K562 (cell line): ENCODE measurements at regions not wholly inside any gene's neighbourhood (a gene's known extent, or its start where the extent isn't known, plus 50 kb on each side); places are given as distances from the start of the nearest gene placed in this dataset.

ENCODE experiments used
- CTCF ChIP-seq, 3 experiments: IDR thresholded peaks in 2 of 3; conservative IDR thresholded peaks in 1 of 3; 2 replicates each; pipeline ENCODE4 v1.5.1; 2011 to 2012; ENCODE audit warnings: low read length in 3 of 3, mild to moderate bottlenecking in 3 of 3, control low read depth in 2 of 3, improper control_type of control experiment in 1 of 3, inconsistent platforms in 1 of 3, low read depth in 1 of 3, mixed read lengths in 1 of 3, moderate library complexity in 1 of 3; ENCODE audit not compliant: insufficient read depth in 2 of 3
- HNRNPL ChIP-seq: fragments of 200-400 bp; formaldehyde crosslinking; IDR thresholded peaks from 2 replicates; pipeline ENCODE4 v1.6.1; 2017; ENCODE audit warnings: low read depth, mild to moderate bottlenecking, low read length
- NRF1 ChIP-seq, 2 experiments: fragments of 450-650 bp; IDR thresholded peaks in 1 of 2; conservative IDR thresholded peaks in 1 of 2; 2 replicates each; pipeline ENCODE4 v1.6.1; 2014; ENCODE audit warnings: mild to moderate bottlenecking in 2 of 2

GRCh38 chr2:104716061-104716460 lies 137.9 kb upstream of the POU3F3 start:
- TF ChIP-seq CTCF (IDR thresholded peaks at IDR 0.05 in 2 of 3, conservative IDR thresholded peaks at IDR 0.05 in 1 of 3; ENCODE audit: insufficient read depth in 2 of 3, low read depth in 1 of 3, low read length in 3 of 3), result no peak
- no peak for TF ChIP-seq HNRNPL
- TF ChIP-seq NRF1 (conservative IDR thresholded peaks at IDR 0.05 in 1 of 2, IDR thresholded peaks at IDR 0.05 in 1 of 2), result no peak
